ENCODE measurements at regions not wholly inside any gene's neighbourhood (a gene's known extent, or its start where the extent isn't known, plus 50 kb on each side); places are given as distances from the start of the nearest gene placed in this dataset.
"Not testable (repeated sequence)": the region's sequence is repeated elsewhere in the genome, so short reads cannot be mapped to it uniquely, and the experiment has no call there.

DNA sequence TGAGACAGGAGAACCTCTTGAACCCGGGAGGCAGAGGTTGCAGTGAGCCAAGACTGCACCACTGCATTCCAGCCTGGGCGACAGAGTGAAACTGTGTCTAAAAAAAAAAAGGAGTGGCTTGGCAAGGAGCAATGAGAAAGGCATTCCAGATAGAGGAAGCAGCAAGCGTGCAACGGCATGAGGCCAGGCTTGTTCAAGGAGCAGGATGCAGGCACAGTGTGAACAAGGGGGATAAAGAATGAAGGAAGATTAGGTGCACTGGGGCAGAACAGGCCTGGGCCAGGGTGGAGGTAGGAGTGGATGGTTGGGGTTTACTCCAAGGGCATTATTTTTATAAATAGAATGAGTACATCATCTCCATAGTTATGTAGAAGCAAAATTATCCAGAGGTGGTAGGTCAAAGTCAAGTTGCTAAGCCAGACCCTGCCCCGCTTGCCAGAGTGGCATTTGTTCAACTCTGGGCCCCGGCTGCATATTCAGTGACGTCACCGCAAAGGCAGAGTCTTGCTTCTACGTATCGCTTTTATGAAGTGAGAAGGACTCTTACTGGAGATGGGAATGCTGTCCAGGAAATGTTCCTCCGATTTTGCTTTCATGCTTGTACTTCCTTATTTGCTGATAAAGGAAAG is 100.2 kb downstream of the KATNIP start:
- intact Hi-C loops (cut with micrococcal nuclease), result no loop called here
- ATAC-seq (no peak), DNase-seq (no peak)
- ChIA-PET CTCF (no interaction called here), POLR2A (no interaction called here)
- H3K27ac Mint-ChIP-seq, result no peak overlapping the region
- H3K4me3 Mint-ChIP-seq, result no peak overlapping the region
- H3K4me1 Mint-ChIP-seq (ENCODE audit: low read depth), result no peaks in the 10 kb centered on the region
- TF ChIP-seq, protein P1, sequence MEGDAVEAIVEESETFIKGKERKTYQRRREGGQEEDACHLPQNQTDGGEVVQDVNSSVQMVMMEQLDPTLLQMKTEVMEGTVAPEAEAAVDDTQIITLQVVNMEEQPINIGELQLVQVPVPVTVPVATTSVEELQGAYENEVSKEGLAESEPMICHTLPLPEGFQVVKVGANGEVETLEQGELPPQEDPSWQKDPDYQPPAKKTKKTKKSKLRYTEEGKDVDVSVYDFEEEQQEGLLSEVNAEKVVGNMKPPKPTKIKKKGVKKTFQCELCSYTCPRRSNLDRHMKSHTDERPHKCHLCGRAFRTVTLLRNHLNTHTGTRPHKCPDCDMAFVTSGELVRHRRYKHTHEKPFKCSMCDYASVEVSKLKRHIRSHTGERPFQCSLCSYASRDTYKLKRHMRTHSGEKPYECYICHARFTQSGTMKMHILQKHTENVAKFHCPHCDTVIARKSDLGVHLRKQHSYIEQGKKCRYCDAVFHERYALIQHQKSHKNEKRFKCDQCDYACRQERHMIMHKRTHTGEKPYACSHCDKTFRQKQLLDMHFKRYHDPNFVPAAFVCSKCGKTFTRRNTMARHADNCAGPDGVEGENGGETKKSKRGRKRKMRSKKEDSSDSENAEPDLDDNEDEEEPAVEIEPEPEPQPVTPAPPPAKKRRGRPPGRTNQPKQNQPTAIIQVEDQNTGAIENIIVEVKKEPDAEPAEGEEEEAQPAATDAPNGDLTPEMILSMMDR (IDR thresholded peaks at IDR 0.05), result no peak
- H3K9me3 Mint-ChIP-seq, result no peaks in the 10 kb centered on the region
- no peaks in the 10 kb centered on the region for H3K27me3 Mint-ChIP-seq
- H3K36me3 Mint-ChIP-seq (ENCODE audit: low read depth), result no peaks in the 10 kb centered on the region

DNA sequence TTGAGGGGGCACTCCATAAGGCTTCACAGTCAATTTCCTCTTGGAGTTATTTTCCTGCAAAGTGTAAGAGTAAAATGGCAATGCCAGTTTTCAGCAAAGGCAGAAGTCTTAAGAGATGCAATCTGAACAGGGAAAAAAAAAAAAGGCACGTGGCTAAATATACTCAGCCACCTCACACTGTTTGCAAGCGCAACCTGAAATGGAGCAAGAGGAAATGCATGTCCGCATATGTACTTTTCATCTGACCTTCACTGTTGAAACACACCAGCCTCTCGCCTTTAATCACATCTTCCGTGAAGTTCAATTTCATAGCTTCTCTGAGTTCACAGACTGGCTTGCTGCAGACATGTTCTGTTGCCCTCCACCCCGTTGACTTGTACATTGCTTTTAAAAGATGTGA is 101.4 kb downstream of the KATNIP start:
- TF ChIP-seq, protein P1 (IDR thresholded peaks at IDR 0.05), result no peak
- Mint-ChIP-seq H3K4me1 (ENCODE audit: low read depth) (no peaks in the 10 kb centered on the region), H3K9me3 (no peaks in the 10 kb centered on the region), H3K27me3 (no peaks in the 10 kb centered on the region), H3K4me3 (no peak overlapping the region), H3K36me3 (ENCODE audit: low read depth) (peaks cover 6% of the 10 kb centered on the region), H3K27ac (no peak overlapping the region)
- ChIA-PET POLR2A (no interaction called here), CTCF (interaction anchor here (1.3 kb wide), 1 partner anchor 11 kb away, joined by 3 read pairs; no protein-coding TSS in a partner anchor)
- ATAC-seq (no peak), DNase-seq (no peak)
- intact Hi-C loops (cut with micrococcal nuclease), result no loop called here

DNA sequence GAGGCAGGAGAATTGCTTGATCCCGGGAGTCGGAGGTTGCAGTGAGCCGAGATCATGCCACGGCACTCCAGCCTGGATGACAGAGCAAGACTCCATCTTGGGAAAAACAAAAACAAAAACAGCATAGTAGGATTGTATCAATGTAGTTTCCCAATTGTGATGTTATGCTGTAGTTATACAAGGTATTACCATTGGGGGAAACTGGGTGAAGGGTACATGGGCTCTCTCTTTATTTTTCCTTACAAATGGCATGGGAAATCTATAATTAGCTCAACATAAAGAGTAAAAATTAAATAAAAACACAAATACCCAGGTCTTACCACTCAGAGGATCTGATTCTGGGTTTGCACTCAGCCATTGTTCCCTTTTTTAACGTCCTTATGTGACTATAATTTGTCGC is 107.9 kb downstream of the KATNIP start:
- no peaks in the 10 kb centered on the region for H3K9me3 Mint-ChIP-seq
- DNase-seq, result no peak
- TF ChIP-seq, protein P1 (IDR thresholded peaks at IDR 0.05), result no peak
- intact Hi-C loops (cut with micrococcal nuclease), result no loop called here
- no peaks in the 10 kb centered on the region for H3K27me3 Mint-ChIP-seq
- no peak overlapping the region for H3K4me3 Mint-ChIP-seq
- no peaks in the 10 kb centered on the region for H3K4me1 Mint-ChIP-seq (ENCODE audit: low read depth)
- H3K27ac Mint-ChIP-seq, result no peak overlapping the region
- H3K36me3 Mint-ChIP-seq (ENCODE audit: low read depth), result peaks cover 9% of the 10 kb centered on the region
- ChIA-PET CTCF (interaction anchor here (2.0 kb wide), 1 partner anchor 18 kb away, joined by 8 read pairs; no protein-coding TSS in a partner anchor), POLR2A (interaction anchor here (0.7 kb wide), 1 partner anchor 16 kb away, joined by 3 read pairs; no protein-coding TSS in a partner anchor)
- no peak for ATAC-seq

DNA sequence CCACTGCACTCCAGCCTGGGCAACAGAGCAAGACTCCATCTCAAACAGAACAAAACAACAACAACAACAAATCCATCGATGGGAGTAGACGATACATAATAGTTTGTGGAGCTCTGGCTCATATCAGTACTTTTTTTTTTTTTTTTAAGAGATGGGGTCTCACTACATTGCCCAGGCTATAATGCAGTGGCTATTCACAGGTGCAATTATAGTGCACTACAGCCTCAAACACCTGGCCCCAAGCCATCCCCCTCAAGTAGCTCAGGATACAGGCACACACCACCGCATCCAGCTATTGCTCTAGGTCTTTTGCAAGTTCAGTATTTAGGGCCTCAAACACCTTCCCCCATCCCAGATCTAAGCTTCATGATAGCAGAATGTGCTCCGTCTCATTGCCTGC is 110.6 kb downstream of the KATNIP start:
- H3K4me3 Mint-ChIP-seq, result no peak overlapping the region
- TF ChIP-seq, protein P1 (IDR thresholded peaks at IDR 0.05), result no peak
- CTCF ChIA-PET, result no interaction called here

DNA sequence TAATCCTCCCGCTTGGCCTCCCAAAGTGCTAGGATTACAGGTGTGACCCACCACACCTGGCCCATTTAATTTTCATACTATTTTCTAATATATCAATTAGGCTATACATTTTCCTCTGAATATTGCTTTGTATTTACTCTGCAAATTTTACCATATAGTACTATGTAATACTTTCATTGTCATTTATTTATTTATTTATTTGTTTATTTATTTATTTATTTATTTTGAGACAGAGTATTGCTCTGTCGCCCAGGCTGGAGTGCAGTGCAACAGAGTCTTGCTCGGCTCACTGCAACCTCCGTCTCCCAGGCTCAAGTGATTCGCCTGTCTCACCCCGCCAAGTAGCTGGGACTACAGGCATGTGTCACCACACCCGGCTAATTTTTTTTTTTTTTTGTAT is 113.3 kb downstream of the KATNIP start:
- H3K27ac Mint-ChIP-seq; CTCF ChIA-PET; H3K4me3 Mint-ChIP-seq; ATAC-seq; H3K9me3 Mint-ChIP-seq; H3K27me3 Mint-ChIP-seq; DNase-seq; H3K36me3 Mint-ChIP-seq (ENCODE audit: low read depth); H3K4me1 Mint-ChIP-seq (ENCODE audit: low read depth); intact Hi-C loops (cut with micrococcal nuclease): not testable (repeated sequence)
- POLR2A ChIA-PET, result interaction anchor here (1.1 kb wide), 1 partner anchor 8 kb away, joined by 3 read pairs; no protein-coding TSS in a partner anchor

More for the DNA sequence above, 110.6 kb downstream of the KATNIP start:
- Mint-ChIP-seq H3K9me3 (no peaks in the 10 kb centered on the region), H3K27me3 (no peaks in the 10 kb centered on the region), H3K27ac (no peak overlapping the region), H3K4me1 (ENCODE audit: low read depth) (no peaks in the 10 kb centered on the region), H3K36me3 (ENCODE audit: low read depth) (peaks cover 8% of the 10 kb centered on the region)
- POLR2A ChIA-PET, result interaction anchor here (0.5 kb wide), 1 partner anchor 174 kb away, joined by 3 read pairs; no protein-coding TSS in a partner anchor
- DNase-seq (no peak), ATAC-seq (no peak)
- intact Hi-C loops (cut with micrococcal nuclease), result no loop called here
